Loucy (cell line): ENCODE measurements at regions not wholly inside any gene's neighbourhood (a gene's known extent, or its start where the extent isn't known, plus 50 kb on each side); places are given as distances from the start of the nearest gene placed in this dataset.

Source experiments
- CTCF ChIP-seq: fragments of 200-600 bp; sonication (generic); conservative IDR thresholded peaks from 2 replicates; pipeline ENCODE4 v1.5.1; 2014; ENCODE audit warnings: mild to moderate bottlenecking, antibody characterized with exemption, low read length
- EZH2phosphoT487 ChIP-seq: fragments of 200-600 bp; IDR thresholded peaks from 2 replicates; pipeline ENCODE4 v1.6.1; 2018; ENCODE audit warnings: antibody characterized with exemption, mild to moderate bottlenecking, moderate library complexity, borderline replicate concordance

DNA sequence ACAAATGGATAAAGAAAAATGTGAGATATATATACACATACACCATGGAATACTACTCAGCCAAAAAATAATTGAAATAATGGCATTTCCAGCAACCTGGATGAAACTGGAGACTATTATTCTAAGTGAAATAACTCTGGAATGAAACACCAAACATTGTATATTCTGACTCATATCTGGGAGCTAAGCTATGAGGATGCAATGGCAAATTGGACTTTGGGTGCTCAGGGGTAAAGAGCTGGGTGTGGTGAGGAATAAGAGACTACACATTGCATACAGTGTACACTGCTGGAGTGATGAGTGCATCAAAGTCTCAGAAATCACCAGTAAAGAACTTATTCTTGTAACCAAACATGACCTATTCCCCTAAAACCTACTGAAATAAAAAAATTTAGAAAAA is 636.0 kb upstream of the LRATD1 start:
- TF ChIP-seq CTCF (no peak), EZH2phosphoT487 (no peak)
